MCF 10A (cell line): ENCODE measurements at regions not wholly inside any gene's neighbourhood (a gene's known extent, or its start where the extent isn't known, plus 50 kb on each side); places are given as distances from the start of the nearest gene placed in this dataset.

Experiments
- BruUV-seq: library from RNA; stranded (reverse); fragments of 400-500 nt; replicated peaks from 2 replicates; lab custom pipeline; 2021; lab: Mats Ljungman, UMichigan
- CTCF ChIA-PET: fragments of 300-600 bp; sonication (Branson Sonifier 250); formaldehyde crosslinking; extraction: SDS; loops from one replicate; lab custom pipeline; 2021; ENCODE audit warnings: antibody characterized with exemption, inconsistent platforms; lab: Yijun Ruan, JAX
- POLR2A ChIA-PET: fragments of 300-600, 350-650 bp; sonication (Branson Sonifier 250); formaldehyde crosslinking; extraction: SDS; loops from one replicate; lab custom pipeline; 2020; ENCODE audit warnings: antibody characterized with exemption, inconsistent platforms; lab: Yijun Ruan, JAX
- DNase-seq: peaks from one replicate; pipeline ENCODE4 v3.0.0-alpha.2; 2018; ENCODE audit not compliant: unreplicated experiment
- H3K27ac Mint-ChIP-seq: one replicate; pipeline ENCODE4 v1.8.0; 2022; ENCODE audit warnings: mild to moderate bottlenecking, low read depth, mixed read lengths; ENCODE audit not compliant: unreplicated experiment
- H3K27me3 Mint-ChIP-seq: one replicate; pipeline ENCODE4 v1.8.0; 2022; ENCODE audit warnings: mixed read lengths; ENCODE audit not compliant: insufficient read depth, unreplicated experiment
- H3K36me3 Mint-ChIP-seq: one replicate; pipeline ENCODE4 v1.8.0; 2022; ENCODE audit warnings: mild to moderate bottlenecking, moderate library complexity, mixed read lengths; ENCODE audit not compliant: insufficient read depth, unreplicated experiment
- H3K4me1 Mint-ChIP-seq: one replicate; pipeline ENCODE4 v1.8.0; 2022; ENCODE audit warnings: mixed read lengths; ENCODE audit not compliant: insufficient read depth, unreplicated experiment
- H3K4me3 Mint-ChIP-seq: one replicate; pipeline ENCODE4 v1.8.0; 2022; ENCODE audit warnings: mild to moderate bottlenecking, moderate library complexity, mixed read lengths; ENCODE audit not compliant: unreplicated experiment
- H3K9me3 Mint-ChIP-seq: one replicate; pipeline ENCODE4 v1.8.0; 2022; ENCODE audit warnings: mixed read lengths; ENCODE audit not compliant: unreplicated experiment
- intact Hi-C: fragments of 100-400 bp; cut with micrococcal nuclease; formaldehyde crosslinking; loops from 2 replicates; pipeline ENCODE4 v1.14.1; 2022
- TF ChIP-seq, protein P1 (sequence below): fragments of 200-600 bp; IDR thresholded peaks from one replicate; pipeline ENCODE4 v1.8.0; 2022; ENCODE audit warnings: antibody characterized with exemption, mild to moderate bottlenecking; ENCODE audit not compliant: unreplicated experiment

DNA sequence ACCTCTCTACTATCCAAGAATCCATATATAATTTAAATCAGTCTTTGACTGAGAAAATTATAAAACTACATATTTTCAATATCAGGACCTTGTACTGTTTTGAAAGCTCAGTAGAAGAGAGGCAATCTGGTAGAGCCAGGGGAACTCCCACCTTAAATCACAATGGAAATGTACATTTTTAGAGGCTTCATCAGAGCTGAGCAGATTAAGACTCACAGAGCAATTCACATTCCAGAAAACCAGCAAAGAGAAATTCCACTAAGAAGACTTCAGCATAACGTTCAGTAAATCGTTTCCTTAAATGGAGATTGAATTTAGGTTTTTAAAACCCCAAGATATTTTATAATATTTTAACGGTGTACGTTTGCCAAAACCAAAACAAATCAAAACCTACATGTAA is 227.8 kb upstream of the TRPM3 start:
- Mint-ChIP-seq H3K9me3 (no peaks in the 10 kb centered on the region), H3K4me3 (no peak overlapping the region), H3K27ac (no peak overlapping the region), H3K36me3 (no peaks in the 10 kb centered on the region), H3K27me3 (no peaks in the 10 kb centered on the region), H3K4me1 (no peaks in the 10 kb centered on the region)
- POLR2A ChIA-PET: no interaction called here
- DNase-seq: no peak
- intact Hi-C loops: no loop called here
- CTCF ChIA-PET: no interaction called here
- BruUV-seq: no TSS peak
- TF ChIP-seq, protein P1, sequence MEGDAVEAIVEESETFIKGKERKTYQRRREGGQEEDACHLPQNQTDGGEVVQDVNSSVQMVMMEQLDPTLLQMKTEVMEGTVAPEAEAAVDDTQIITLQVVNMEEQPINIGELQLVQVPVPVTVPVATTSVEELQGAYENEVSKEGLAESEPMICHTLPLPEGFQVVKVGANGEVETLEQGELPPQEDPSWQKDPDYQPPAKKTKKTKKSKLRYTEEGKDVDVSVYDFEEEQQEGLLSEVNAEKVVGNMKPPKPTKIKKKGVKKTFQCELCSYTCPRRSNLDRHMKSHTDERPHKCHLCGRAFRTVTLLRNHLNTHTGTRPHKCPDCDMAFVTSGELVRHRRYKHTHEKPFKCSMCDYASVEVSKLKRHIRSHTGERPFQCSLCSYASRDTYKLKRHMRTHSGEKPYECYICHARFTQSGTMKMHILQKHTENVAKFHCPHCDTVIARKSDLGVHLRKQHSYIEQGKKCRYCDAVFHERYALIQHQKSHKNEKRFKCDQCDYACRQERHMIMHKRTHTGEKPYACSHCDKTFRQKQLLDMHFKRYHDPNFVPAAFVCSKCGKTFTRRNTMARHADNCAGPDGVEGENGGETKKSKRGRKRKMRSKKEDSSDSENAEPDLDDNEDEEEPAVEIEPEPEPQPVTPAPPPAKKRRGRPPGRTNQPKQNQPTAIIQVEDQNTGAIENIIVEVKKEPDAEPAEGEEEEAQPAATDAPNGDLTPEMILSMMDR: no peak

DNA sequence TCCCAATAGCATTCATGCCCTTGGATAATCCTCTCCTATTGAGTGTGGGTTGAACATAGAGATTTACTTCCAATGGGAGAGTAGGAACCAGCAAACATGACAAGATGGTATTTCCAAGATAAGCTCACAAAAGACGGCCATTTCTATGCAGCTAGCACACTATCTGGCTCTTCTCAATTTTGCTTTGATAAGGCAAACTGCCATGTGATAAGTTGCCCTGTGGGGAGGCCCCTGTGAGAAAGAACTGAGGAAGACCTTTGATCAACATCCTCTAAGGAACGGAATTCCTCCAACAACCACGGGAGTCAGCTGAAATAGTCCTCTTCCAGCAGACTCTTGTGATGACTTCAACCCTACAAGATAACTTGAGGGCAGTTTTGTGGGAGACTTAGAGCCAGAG is 211.9 kb upstream of the TRPM3 start:
- no peak for DNase-seq
- Mint-ChIP-seq H3K4me3 (no peak overlapping the region), H3K27ac (no peak overlapping the region), H3K27me3 (peaks cover 63% of the 10 kb centered on the region), H3K9me3 (no peaks in the 10 kb centered on the region), H3K4me1 (no peaks in the 10 kb centered on the region), H3K36me3 (no peaks in the 10 kb centered on the region)
- ChIA-PET POLR2A (interaction anchor here (1.9 kb wide), 1 partner anchor 9 kb away, joined by 4 read pairs; no protein-coding TSS in a partner anchor), CTCF (no interaction called here)
- no TSS peak for BruUV-seq
- TF ChIP-seq, protein P1: no peak
- intact Hi-C loops: no loop called here

DNA sequence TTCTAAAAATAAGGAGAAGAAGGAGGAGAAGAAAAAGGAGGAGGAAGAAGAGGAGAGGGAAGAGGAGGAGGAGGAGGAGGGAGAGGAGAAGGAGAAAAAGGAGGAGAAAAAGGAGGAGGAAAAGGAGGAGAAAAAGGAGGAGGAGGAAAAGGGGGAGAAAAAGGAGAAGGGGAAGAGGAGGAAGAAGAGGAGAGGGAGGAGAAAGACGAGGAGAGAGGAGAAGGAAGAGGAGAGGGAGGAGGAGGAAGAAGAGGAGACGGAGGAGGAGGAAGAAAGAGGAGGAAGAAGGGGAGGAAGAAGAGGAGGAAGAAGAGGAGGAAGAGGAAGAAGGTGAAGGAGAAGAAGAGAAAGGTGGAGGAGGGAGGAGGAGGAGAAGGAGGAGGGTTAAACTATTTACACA is 210.2 kb upstream of the TRPM3 start:
- intact Hi-C loops: no loop called here
- POLR2A ChIA-PET: interaction anchor here (1.9 kb wide), 1 partner anchor 11 kb away, joined by 4 read pairs; no protein-coding TSS in a partner anchor
- no TSS peak for BruUV-seq
- Mint-ChIP-seq H3K36me3 (no peaks in the 10 kb centered on the region), H3K9me3 (no peaks in the 10 kb centered on the region), H3K27ac (no peak overlapping the region), H3K27me3 (peaks cover 67% of the 10 kb centered on the region), H3K4me3 (no peak overlapping the region), H3K4me1 (no peaks in the 10 kb centered on the region)
- TF ChIP-seq, protein P1: no peak
- DNase-seq: no peak
- CTCF ChIA-PET: interaction anchor here (0.6 to 1.1 kb wide), 3 partner anchors 47 to 707 kb away, joined by 3 read pairs; no protein-coding TSS in a partner anchor

DNA sequence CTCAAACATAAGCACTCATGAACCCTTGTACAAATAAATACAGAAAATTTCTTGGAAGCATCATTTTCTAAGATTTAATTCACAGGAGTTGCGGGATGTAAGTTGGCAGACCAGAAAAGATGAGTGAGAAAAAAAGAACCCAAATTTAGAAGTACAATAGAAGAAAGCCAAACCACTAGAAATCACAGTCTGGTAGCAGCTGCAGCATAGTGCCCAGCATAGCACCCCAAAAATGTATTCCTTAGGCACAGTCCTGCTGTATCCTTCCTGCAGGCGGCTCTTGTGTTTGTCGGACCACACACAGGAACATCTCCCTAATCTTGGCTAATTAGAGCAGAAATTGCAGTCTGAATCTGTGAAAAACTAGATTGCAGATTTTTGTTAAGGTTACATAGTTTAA is 208.5 kb upstream of the TRPM3 start:
- peaks cover 70% of the 10 kb centered on the region for H3K27me3 Mint-ChIP-seq
- no TSS peak for BruUV-seq
- no peaks in the 10 kb centered on the region for H3K4me1 Mint-ChIP-seq
- intact Hi-C loops: no loop called here
- no peak for DNase-seq
- CTCF ChIA-PET: interaction anchor here (0.6 to 0.7 kb wide), 2 partner anchors 134 to 145 kb away, joined by 3 to 4 read pairs; no protein-coding TSS in a partner anchor
- POLR2A ChIA-PET: no interaction called here
- H3K36me3 Mint-ChIP-seq: no peaks in the 10 kb centered on the region
- TF ChIP-seq, protein P1: no peak
- no peak overlapping the region for H3K27ac Mint-ChIP-seq
- H3K4me3 Mint-ChIP-seq: no peak overlapping the region
- H3K9me3 Mint-ChIP-seq: no peaks in the 10 kb centered on the region
